ENCODE measurements at regions not wholly inside any gene's neighbourhood (a gene's known extent, or its start where the extent isn't known, plus 50 kb on each side); places are given as distances from the start of the nearest gene placed in this dataset.
A peak's percentile ranks its signal among the peaks of the same experiment; 100 is the strongest.
"Not testable (repeated sequence)": the region's sequence is repeated elsewhere in the genome, so short reads cannot be mapped to it uniquely, and the experiment has no call there.

DNA sequence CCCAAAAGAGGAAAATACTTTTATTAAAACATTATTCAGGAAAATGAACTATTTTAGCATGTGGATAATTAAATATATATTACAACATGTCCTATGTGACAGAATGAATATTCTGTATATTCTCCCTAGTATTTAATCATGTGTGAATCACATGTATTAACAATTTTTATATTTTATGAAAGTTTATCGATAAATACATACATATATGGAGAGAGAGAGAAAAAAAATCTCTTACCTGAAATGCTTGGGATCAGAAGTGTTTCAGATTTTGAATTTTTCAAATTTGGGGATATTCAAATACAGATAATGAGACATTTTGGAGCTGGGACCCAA lies 228.6 kb upstream of the RBBP8 start:
- DNase-seq, result no peak

DNA sequence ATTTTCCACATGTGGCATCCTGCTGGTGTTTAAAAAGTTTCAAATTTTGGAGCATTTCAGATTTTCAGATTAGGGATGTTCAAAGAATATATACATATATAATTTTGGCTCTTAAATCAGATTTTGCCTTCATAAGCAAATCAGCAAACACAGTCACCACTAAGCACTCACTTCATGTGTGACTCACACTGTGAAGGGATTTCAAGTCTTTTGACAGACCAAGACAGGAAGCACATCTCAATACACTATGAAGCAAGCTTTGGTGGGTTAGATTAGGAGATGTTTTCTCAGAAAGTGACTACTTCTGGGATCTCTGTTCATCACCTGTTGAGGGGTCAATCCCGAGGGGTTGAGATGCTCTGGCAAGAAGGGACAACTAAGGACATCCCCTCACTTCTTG lies 227.8 kb upstream of the RBBP8 start:
- no peak for DNase-seq

DNA sequence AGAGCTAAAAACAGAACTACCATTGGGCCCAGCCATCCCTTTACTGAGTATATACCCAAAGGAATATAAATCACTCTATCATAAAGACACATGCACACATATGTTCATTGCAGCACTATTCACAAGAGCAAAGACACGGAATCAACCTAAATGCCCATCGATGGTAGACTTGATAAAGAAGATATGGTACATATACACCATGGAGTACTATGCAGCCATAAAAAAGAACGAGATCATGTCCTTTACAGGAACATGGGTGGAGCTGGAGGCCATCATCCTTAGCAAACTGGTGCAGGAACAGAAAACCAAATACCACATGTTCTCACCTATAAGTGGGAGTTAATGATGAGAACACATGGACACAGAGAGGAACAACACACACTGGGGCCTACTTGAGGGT lies 227.1 kb upstream of the RBBP8 start:
- DNase-seq, result not testable (repeated sequence)

DNA sequence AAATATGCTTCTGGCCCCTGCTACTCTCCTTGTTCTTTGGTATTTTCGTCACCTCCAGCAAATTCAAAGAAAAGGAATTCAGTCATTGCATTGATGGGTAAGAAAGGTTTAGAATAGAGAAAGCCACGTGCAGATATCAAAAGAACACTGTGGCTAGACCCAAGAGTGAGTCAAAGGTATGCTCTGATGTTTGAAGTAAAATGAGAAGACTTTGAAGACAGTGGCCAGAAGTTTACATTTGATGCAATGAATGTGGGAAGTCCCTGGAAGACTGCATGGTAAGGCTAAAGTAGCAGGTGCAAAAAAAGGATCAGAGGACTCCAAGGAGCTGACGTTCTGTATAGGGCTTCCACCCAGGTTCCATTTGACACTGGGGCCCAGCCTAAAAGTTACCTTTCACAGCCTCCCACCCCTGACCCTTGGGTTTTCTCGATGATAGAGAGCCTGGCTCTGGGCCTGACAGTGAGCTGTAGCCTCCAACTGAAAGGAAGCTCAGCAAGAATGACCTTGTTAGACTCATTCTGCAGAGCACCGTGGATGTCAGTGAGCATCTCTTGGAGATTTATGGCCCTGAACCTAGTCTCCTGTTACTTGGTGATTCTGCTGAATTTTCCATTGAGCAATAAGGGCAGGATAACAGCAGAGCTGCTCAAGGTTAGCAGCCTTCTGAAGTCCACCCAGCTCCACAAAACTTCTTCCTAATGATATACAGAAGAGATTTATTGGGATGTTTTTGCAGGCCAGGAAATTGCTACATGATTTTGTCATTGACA lies 223.7 kb upstream of the RBBP8 start:
- DNase-seq, result no peak

DNA sequence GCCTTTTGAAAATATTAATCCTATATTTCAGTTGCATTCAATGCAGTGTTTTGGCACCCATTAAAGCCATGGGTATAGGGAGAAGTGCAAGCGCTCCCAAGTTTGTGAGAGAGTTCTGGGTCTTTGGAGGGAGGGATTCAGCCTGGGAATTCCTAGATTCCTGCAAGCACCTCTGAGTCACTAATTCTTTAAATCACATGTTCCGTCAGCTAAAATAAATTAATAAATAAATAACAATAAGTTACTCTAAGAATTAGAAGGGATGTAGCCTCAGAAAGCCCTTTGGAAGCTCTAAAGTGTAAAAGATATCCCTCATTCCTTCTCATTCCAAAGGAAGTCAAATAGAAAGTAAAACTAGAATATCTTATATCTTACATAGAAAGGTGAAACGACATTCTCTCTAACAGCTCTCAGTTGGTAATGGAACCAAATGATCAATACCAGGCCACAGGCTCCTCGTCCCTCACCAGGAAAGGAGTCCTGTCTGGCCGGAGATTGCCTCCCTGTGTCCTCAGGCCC lies 222.4 kb upstream of the RBBP8 start:
- DNase-seq, result no peak

DNA sequence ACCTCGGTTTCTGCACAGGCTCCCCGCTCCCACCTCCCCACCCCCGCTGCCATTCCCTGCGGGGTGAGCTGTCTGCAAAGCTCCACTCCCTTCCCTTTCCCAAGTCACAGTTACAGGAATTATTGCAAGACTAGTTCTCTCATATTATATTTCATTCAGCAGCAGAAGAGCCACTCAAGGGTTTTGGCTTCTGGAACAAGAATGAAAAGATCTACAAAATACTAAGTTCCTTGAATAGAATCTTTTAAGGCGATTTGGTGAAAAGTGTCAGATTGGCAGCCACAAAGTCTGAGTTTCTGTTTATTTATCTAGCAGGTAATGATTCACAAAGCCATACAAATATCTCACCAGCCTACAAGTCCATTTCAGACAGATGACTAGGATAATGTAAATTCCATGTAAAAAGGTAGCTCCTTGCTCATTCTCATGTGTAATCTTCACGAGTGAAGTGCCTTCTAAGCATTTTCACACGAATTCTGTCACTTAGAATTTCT lies 221.9 kb upstream of the RBBP8 start:
- DNase-seq, result no peak

DNA sequence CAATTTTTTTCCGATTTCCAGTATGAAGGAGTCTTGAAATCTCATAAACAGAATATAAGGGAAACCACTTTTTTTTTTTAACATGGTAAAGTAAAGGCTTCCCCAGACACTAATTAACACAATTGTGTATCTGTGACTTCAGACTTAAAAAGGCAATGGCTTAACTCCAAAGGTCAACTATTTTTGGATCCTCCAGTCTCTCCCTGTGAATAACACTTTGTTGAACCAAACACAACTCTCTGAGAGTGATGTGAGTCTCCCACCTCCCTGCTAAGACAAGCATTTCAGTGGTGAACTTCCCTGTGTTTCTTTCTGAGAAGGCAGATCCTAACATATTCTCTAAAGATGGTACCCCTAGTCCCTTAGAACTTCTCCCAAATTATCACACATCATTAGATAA lies 219.6 kb upstream of the RBBP8 start:
- DNase-seq, result no peak

DNA sequence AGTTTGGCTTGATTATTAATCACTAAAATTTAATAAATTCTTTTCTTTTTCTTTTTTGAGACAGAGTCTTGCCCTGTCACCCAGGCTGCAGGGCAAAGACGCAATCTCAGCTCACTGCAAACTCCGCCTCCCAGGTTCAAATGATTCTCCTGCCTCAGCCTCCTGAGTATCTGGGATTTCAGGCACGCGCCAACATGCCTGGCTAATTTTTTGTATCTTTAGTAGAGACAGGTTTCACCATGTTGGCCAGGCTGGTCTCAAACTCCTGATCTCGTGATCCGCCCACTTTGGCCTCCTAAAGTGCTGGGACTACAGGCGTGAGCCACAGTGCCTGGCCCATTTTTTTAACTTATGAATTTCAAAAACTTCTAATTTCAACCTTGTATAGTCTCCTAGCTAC lies 215.6 kb upstream of the RBBP8 start:
- DNase-seq, result not testable (repeated sequence)

DNA sequence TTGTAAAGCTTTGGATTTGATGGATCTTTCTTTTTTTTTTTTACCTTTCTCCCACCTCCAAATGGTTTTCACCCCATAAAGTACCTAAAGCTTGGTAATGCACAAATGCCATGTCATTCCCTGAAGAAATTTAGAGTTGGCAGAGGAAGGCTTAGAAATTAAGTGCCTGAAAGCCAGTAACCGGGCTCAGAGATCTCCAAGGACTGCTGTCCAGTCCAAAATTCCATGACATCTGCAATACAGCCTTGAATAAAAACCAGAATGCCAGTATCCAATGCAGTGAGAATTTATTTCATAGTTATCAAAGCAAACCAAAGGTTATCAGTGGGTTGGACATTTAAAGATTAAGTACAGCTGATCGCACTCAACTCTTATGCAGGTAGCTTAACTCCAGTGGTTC lies 209.9 kb upstream of the RBBP8 start:
- DNase-seq, result no peak

DNA sequence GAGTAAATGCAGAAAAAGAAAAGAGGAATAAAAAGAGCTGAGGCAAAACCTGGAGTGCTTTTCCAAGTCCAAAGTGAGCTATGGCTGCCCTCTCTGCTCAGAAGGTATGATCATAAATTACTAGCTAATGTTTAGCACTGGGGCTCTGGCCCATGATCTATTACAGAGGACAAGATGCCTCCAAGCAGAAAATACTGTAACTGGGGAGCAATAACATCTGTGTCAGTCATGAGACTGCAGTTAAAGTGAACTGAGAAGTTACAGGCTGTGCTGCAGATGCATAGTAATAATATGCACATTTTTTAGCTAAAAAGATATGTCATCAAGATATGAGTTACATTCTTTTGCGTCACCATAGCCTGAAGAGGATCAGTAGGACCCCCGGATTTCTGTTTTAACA lies 209.4 kb upstream of the RBBP8 start:
- no peak for DNase-seq

DNA sequence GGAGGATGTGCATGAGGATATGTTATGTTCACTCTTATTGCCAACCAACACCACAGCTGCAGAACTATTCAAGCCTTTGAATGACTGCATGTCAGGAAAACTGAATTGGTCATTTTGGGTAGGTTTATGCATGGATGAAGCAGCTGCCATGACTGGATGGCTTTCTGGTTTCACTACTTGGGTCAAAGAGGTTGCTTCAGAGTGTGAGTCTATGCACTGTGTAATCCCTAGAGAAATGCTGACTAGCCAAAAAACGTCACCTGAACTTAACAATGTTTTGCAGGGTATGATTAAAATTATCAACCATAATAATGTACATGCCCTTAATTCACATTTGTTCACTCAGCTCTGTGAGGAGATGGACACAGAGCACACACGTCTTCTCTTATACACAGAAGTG lies 206.7 kb upstream of the RBBP8 start:
- DNase-seq, result no peak

DNA sequence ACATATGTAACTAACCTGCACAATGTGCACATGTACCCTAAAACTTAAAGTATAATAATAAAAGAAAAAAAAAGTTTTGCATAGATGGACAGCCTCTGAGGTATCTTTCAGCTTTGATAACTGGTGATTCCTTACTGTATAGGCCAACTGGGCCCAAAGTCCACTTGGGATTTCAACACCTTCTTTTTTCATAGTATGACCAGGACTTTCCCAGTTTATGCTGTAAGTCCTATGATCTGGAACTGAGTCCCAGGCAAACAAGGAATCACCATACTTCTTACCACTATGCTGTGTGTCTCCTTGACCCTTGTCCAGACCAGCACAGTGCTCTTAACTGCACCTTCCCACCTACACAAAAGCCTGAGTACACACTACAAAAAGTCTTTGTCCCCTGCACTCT lies 205.1 kb upstream of the RBBP8 start:
- no peak for DNase-seq

DNA sequence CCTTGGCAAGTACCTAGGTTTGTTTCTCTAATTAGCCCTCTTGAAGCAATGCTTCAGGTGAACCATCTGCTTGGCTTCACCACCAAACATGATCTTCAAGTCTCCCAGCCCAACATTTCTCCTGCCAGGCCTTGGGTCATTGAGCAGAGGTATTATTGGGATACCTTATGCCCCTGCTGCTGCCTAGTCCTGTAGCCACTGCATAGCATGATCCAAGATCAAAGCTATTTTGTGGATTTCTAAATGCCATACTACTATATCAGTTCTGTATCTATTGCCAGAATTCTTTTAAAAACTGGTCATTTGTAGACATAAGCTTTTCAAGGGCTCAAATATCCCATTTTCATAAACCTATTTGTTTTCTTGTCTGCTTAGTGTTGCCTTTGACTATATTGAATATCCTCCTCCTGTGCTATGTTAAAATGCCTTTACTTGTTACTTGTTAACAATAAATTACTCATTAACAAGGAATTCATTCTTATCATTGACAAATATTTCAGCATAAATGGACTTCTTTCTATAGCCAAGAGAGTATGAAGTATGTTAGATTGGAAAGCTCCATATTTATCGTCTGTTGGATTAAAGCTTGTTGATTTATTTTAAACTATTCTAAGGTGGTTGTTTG lies 204.5 kb upstream of the RBBP8 start:
- DNase-seq, result no peak

DNA sequence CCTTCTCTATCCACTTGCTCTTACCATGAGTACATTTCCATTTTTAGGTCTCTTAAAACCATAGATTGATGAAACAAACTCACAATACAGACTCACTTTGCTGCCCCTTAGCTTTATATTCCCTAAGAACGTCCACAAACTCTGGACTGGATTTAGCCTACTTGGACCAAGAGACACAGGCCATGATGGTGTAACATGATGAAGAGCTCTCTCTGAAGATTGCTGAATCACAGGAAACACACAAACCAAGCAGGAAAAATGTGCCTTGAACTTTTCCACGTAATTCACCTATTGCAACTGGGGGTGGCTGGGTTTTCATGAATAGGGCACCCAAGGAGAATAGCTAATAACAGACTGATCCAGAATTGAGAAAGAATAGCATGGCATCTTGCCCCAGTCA lies 201.7 kb upstream of the RBBP8 start:
- DNase-seq, result no peak

DNA sequence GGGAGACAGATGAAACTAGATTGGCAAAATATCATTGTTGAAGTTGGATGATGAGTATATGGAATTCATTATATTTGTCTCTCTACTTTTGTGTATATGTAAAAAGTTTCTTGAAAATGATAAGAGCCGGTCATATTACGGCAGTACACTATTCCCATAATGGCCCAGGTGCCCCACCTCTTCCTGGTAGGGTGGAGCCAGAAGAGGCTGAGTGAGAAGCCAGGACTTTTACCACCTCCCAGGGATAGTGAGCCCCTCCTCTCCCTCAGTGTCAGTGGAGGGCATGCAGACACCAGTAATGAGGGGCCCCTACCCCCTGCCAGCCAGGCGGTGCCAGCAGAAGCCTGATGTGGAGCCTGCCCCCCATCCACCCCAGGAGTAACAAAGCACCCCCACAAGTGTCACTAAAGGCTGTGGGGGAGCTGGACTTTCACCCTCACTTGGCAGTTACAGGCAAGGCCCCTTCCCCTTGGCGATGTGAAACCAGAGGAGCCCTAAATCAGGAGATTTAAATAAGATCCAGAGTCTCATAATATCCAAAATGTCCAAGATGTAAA lies 198.9 kb upstream of the RBBP8 start:
- no peak for DNase-seq

DNA sequence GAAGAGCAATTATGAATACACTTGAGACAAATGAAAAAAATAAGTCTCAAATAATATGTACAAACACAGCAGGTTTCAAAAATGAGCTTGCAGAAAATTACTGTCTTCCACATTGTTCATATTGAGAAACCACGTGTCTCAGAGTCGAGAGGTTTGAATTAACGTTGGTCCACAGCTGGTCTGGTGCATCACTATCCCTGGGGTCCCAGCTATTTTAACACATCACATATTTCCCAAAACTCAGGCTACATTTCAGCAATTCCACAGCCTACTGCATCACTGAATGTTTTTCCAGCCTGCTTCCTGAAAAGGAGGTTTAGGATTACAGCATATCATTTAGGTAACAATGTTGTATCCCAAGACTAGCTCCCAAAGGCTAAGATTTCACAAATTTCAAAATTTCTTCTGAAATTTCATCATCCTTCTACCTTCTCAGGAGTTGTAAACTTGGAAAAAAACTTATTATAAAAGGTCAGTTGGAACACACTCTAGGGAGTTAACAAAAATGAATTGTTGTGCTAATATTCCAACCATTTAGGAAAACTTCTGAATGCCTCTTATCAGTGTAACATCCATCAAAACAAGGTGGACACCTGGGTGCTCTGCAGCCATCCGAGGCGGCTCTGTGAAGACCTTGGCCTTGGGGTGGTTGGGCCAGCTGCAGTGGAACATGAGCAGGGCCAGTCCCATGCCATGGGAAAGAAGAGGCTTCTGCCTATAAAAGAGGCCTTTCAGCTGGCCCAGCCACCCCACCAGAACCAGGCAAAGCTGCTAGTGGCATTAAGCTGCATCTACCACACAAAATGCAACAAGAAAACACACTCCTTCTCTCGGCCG lies 198.1 kb upstream of the RBBP8 start:
- DNase-seq, result peak in 1 of 3 experiments; percentile 40

DNA sequence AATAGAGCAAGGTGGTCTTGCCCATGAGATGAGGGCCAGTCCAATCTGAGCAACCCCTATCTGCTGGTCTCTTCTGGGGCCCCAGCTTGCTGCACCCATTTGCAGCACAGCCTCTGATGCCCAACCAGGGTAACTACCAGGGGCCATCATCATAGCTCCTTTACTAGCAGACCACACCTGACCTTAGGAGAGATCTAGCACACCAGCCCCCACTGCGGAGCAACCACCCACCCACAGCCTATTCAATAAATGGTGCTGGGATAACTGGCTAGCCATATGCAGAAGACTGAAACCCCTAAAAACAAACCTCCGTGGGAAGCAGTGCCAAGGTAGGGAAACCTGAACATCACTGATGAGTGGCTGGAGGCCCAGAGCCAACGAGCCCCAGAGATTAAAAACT lies 196.1 kb upstream of the RBBP8 start:
- no peak for DNase-seq

DNA sequence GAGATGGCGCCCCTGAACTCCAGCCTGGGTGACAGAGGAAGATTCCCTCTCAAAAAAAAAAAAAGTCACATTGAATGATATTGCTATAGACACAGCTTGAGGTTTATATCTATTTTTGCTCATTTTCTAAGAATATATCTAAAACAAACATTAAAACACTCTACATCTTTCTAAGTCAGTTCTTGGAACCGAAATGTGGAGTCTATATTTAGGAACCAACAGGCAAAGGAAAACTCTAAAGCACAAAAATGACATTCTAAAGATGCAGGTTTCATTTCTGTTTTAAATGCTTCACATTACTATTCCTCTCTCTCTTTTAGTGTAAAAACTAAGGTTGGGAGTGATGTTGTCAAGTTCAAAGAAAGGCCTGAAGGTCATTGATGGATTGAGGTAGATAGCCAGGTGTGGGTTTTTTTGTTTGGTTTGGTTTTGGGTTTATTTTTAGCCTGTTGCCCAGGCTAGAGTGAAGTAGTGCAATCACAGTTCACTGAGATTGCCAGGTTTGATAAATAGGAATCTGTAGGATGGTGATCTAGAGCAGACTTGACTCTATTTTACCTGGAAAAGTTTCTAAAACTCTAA lies 194.0 kb upstream of the RBBP8 start:
- no peak for DNase-seq

DNA sequence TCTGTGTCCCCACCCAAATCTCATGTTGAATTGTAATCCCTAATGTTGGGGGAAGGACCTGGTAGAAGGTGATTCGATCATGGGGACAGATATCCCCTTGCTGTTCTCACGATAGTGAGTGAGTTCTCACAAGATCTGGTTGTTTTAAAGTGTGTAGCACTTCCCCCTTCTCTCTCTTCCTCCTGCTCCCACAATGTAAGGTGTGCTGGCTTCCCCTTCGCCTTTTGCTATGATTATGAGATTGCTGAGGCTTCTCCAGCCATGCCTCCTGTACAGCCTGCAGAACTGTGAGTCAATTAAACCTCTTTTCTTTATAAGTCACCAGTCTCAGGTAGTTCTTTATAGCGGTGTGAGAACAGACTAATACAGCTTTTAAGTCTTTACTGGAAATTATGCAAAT lies 193.3 kb upstream of the RBBP8 start:
- DNase-seq, result no peak

DNA sequence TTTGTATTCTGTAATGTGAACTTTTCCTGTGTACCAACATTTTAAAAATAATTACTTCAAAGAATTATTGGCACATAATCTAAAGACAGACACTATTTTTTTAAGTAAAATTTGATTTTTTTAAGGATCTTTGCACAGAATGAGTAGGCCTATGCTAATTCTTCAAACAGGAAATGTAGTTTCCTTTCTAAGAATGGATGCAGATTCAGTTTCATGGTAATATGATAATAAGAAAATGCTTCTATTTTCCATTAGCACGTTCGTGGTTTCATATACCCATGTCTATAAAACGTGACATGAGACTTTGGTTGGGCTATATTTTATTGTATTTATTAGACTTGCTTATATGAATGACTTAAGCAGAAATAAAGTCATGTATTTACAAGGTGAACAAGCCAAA lies 191.8 kb upstream of the RBBP8 start:
- DNase-seq, result no peak

DNA sequence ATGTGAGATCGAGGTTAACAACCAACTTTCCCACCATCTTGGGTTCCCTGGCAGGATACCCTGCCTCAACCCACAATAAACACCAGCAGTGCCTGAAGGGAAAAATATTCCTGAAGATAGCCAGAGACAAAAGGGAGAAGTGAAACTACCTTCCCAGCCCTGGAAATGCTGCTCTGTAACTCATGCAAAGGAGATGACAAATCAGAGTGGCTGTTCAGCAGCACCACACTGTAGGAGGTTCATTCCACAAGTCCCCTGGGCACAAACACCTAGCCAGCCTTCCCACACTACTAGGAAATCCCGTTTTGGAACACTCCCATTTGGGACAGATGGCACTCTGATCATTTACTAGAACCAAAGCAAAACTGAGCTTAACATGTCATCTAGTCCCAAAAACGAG lies 190.7 kb upstream of the RBBP8 start:
- no peak for DNase-seq

DNA sequence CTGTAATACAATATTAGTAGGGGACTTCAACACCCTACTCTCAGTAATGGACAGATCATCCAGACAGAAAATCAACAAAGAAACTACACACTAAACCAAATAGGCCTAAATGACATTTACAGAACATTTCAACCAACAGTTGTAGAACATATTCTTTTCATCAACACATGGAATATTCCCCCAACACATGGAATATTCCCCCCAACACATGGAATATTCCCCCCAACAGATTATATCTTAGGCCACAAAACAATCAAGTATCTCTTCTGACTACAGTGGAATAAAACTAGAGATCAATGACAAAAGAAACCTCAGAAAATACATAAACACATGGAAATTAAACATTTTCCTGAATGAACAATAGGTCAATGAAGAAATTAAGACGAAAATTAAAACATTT lies 187.2 kb upstream of the RBBP8 start:
- DNase-seq, result no peak

DNA sequence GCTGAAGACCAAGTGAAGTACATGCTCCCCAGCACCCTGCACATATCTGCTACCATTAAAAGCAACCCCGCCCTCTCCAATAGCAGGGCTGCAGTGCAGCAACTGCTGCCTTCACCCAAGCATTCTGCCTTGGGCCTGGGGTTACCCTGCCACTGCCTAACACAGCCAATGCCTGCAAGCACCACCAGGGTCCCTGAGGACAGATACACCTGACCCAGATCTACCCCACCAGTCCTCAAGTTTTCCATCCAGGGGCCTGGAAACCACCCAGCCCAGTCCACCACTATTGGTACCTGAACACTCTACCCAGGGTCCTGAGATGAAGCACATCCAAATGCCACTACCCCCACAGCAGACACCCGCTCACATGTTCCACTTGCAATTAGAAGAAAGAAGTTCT lies 181.1 kb upstream of the RBBP8 start:
- no peak for DNase-seq

Data from NCI-H1417 (cell line).